HCT116 (cell line): ENCODE measurements at regions not wholly inside any gene's neighbourhood (a gene's known extent, or its start where the extent isn't known, plus 50 kb on each side); places are given as distances from the start of the nearest gene placed in this dataset.

Experiments
- CTCF ChIP-seq, 3 experiments: fragments of 200-600 bp in 1 of 3; sonication (generic) in 1 of 3; IDR thresholded peaks in 2 of 3; conservative IDR thresholded peaks in 1 of 3; 2 replicates each; pipeline ENCODE4 v1.5.1; 2012 to 2017; ENCODE audit warnings: low read depth in 2 of 3, low read length in 2 of 3, antibody characterized with exemption in 1 of 3, borderline replicate concordance in 1 of 3, control low read depth in 1 of 3, mild to moderate bottlenecking in 1 of 3, mixed read lengths in 1 of 3, mixed run types in 1 of 3, moderate library complexity in 1 of 3; ENCODE audit not compliant: insufficient read depth in 1 of 3
- EGR1 ChIP-seq: IDR thresholded peaks from 2 replicates; pipeline ENCODE4 v1.6.1; 2012; ENCODE audit warnings: low read depth
- EZH2phosphoT487 ChIP-seq: fragments of 200-600 bp; IDR thresholded peaks from 2 replicates; pipeline ENCODE4 v1.6.1; 2018; ENCODE audit warnings: antibody characterized with exemption, borderline replicate concordance
- FOSL1 ChIP-seq: IDR thresholded peaks from 2 replicates; pipeline ENCODE4 v1.6.1; 2012; ENCODE audit warnings: low read depth
- MAX ChIP-seq: IDR thresholded peaks from 2 replicates; pipeline ENCODE4 v1.6.1; 2012
- POLR2AphosphoS5 ChIP-seq: IDR thresholded peaks from 2 replicates; pipeline ENCODE4 v1.6.1; 2011; ENCODE audit warnings: mild to moderate bottlenecking, low read depth, low read length, moderate library complexity
- TCF7L2 ChIP-seq: IDR thresholded peaks from 2 replicates; pipeline ENCODE4 v1.7.0; 2011; ENCODE audit warnings: borderline replicate concordance, inconsistent platforms; ENCODE audit not compliant: insufficient read depth, insufficient read length; ENCODE audit errors: extremely low read depth

GRCh38 chr4:184953971-184954370 lies 64.3 kb upstream of the HELT start:
- TF ChIP-seq CTCF (IDR thresholded peaks at IDR 0.05 in 2 of 3, conservative IDR thresholded peaks at IDR 0.05 in 1 of 3; ENCODE audit: borderline replicate concordance in 1 of 3, insufficient read depth in 1 of 3, low read depth in 2 of 3, low read length in 2 of 3) (no peak), FOSL1 (no peak), POLR2AphosphoS5 (no peak), EZH2phosphoT487 (no peak), TCF7L2 (no peak), MAX (no peak), EGR1 (no peak)
